Spleen (tissue), 7 donors: ENCODE measurements at regions not wholly inside any gene's neighbourhood (a gene's known extent, or its start where the extent isn't known, plus 50 kb on each side); places are given as distances from the start of the nearest gene placed in this dataset.

Source experiments
- POLR2A ChIP-seq, 3 donors: fragments of 450-650 bp; IDR thresholded peaks; one replicate each; pipeline ENCODE4 v1.5.1; 2017; ENCODE audit warnings: antibody characterized with exemption in 3 of 3, mild to moderate bottlenecking in 1 of 3
- POLR2AphosphoS5 ChIP-seq, 3 donors: sonication (generic); formaldehyde crosslinking; IDR thresholded peaks; one replicate each; pipeline ENCODE4 v1.5.1; 2017; ENCODE audit warnings: antibody characterized with exemption in 3 of 3
- TF ChIP-seq, protein P1 (sequence below), 11 experiments: fragments of 200-600 bp in 7 of 11; fragments of 450-650 bp in 4 of 11; sonication (generic) in 4 of 11; IDR thresholded peaks in 8 of 11; conservative IDR thresholded peaks in 3 of 11; 1 replicate in 7 of 11; 2 replicates in 4 of 11; pipeline versions ENCODE4 v1.4.0 to v1.8.0; 2016 to 2021; ENCODE audit warnings: antibody characterized with exemption in 11 of 11, inconsistent platforms in 4 of 11, mild to moderate bottlenecking in 1 of 11
- donor health status: DM: no; HTN: no; CAD: no; lungs with moderate emphysema.
- donor health status: DM: no; HTN: no; CAD: no.
- donor health status: DM: no; HTN: no; CAD: no.

GRCh38 chr20:9926007-9926406 lies 87.1 kb upstream of the PAK5 start:
- TF ChIP-seq POLR2AphosphoS5 (IDR thresholded peaks at IDR 0.05): no peak
- TF ChIP-seq POLR2A (IDR thresholded peaks at IDR 0.05): no peak
- TF ChIP-seq, protein P1, sequence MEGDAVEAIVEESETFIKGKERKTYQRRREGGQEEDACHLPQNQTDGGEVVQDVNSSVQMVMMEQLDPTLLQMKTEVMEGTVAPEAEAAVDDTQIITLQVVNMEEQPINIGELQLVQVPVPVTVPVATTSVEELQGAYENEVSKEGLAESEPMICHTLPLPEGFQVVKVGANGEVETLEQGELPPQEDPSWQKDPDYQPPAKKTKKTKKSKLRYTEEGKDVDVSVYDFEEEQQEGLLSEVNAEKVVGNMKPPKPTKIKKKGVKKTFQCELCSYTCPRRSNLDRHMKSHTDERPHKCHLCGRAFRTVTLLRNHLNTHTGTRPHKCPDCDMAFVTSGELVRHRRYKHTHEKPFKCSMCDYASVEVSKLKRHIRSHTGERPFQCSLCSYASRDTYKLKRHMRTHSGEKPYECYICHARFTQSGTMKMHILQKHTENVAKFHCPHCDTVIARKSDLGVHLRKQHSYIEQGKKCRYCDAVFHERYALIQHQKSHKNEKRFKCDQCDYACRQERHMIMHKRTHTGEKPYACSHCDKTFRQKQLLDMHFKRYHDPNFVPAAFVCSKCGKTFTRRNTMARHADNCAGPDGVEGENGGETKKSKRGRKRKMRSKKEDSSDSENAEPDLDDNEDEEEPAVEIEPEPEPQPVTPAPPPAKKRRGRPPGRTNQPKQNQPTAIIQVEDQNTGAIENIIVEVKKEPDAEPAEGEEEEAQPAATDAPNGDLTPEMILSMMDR (IDR thresholded peaks at IDR 0.05 in 8 of 11, conservative IDR thresholded peaks at IDR 0.05 in 3 of 11): no peak
